PC-3 (cell line): ENCODE measurements at regions not wholly inside any gene's neighbourhood (a gene's known extent, or its start where the extent isn't known, plus 50 kb on each side); places are given as distances from the start of the nearest gene placed in this dataset.

Source experiments
- ATAC-seq: fragments of 200-7000 bp; cut with Tn5 transposase; 2 replicates; pipeline ENCODE4 v1.9.1; 2020; ENCODE audit warnings: mild to moderate bottlenecking, moderate library complexity
- BruUV-seq: library from RNA; stranded (reverse); fragments of 400-500 nt; replicated peaks from 2 replicates; lab custom pipeline; 2021; lab: Mats Ljungman, UMichigan
- CTCF ChIA-PET: fragments of 300-600 bp; sonication (Branson Sonifier 250); formaldehyde crosslinking; loops from one replicate; lab custom pipeline; 2022; ENCODE audit warnings: antibody characterized with exemption; lab: Charles Lee
- POLR2A ChIA-PET: fragments of 300-600 bp; sonication (Branson Sonifier 250); formaldehyde crosslinking; loops from one replicate; lab custom pipeline; 2022; ENCODE audit warnings: antibody characterized with exemption; ENCODE audit not compliant: unreplicated experiment; lab: Charles Lee
- DNase-seq: peaks from one replicate; pipeline ENCODE4 v3.0.0-alpha.2; 2015
- H2AFZ ChIP-seq: fragments of 300-600 bp; sonication (generic); 2 replicates; pipeline ENCODE4 v1.6.0; 2016; ENCODE audit warnings: antibody characterized with exemption, low read length
- H3F3A ChIP-seq: fragments of 300-600 bp; sonication (generic); one replicate; pipeline ENCODE4 v1.6.0; 2017; ENCODE audit warnings: antibody characterized with exemption, low read length, control low read depth, mild to moderate bottlenecking; ENCODE audit not compliant: unreplicated experiment
- H3K27ac ChIP-seq: fragments of 300-600 bp; sonication (generic); 2 replicates; pipeline ENCODE4 v1.5.1; 2016; ENCODE audit warnings: mild to moderate bottlenecking, low read length
- H3K27me3 ChIP-seq: fragments of 300-600 bp; sonication (generic); 2 replicates; pipeline ENCODE4 v1.6.1; 2016; ENCODE audit warnings: low read length, mixed read lengths
- H3K36me3 ChIP-seq: fragments of 300-600 bp; sonication (generic); 2 replicates; pipeline ENCODE4 v1.6.1; 2016; ENCODE audit warnings: low read depth, mixed run types, low read length, mixed read lengths
- H3K4me1 ChIP-seq: fragments of 300-600 bp; sonication (generic); 2 replicates; pipeline ENCODE4 v1.5.1; 2016; ENCODE audit warnings: low read length; ENCODE audit not compliant: insufficient read depth
- H3K4me2 ChIP-seq: fragments of 300-600 bp; sonication (generic); 2 replicates; pipeline ENCODE4 v1.6.0; 2016; ENCODE audit warnings: low read length
- H3K4me3 ChIP-seq: fragments of 300-600 bp; sonication (generic); 2 replicates; pipeline ENCODE4 v1.5.1; 2016; ENCODE audit warnings: mild to moderate bottlenecking, low read length, mixed read lengths
- H3K79me2 ChIP-seq: fragments of 300-600 bp; sonication (generic); 2 replicates; pipeline ENCODE4 v1.6.1; 2017; ENCODE audit warnings: low read length, mixed read lengths
- H3K9ac ChIP-seq: fragments of 300-600 bp; sonication (generic); 2 replicates; pipeline ENCODE4 v1.6.0; 2016; ENCODE audit warnings: mild to moderate bottlenecking, low read length
- H3K9me2 ChIP-seq: fragments of 300-600 bp; sonication (generic); replicated peaks from 2 replicates; pipeline ENCODE4 v1.6.1; 2016; ENCODE audit warnings: mixed run types, low read length, mixed read lengths
- H3K9me3 ChIP-seq: fragments of 300-600 bp; sonication (generic); 2 replicates; pipeline ENCODE4 v1.6.1; 2016; ENCODE audit warnings: low read length, mixed read lengths
- H4K20me1 ChIP-seq: fragments of 300-600 bp; sonication (generic); 2 replicates; pipeline ENCODE4 v1.6.1; 2016; ENCODE audit warnings: low read length, mixed read lengths
- CTCF ChIP-seq: fragments of 300-600 bp; sonication (generic); conservative IDR thresholded peaks from 2 replicates; pipeline ENCODE4 v1.5.1; 2017; ENCODE audit warnings: antibody characterized with exemption, low read depth, mild to moderate bottlenecking, low read length
- EZH2 ChIP-seq: fragments of 300-600 bp; sonication (generic); IDR thresholded peaks from one replicate; pipeline ENCODE4 v1.6.1; 2017; ENCODE audit warnings: antibody characterized with exemption, mild to moderate bottlenecking, low read length; ENCODE audit not compliant: unreplicated experiment
- EZH2phosphoT487 ChIP-seq: fragments of 300-600 bp; sonication (generic); IDR thresholded peaks from 2 replicates; pipeline ENCODE4 v1.6.1; 2018; ENCODE audit warnings: mild to moderate bottlenecking, antibody characterized with exemption, low read length, borderline replicate concordance
- intact Hi-C: fragments of 100-400 bp; cut with micrococcal nuclease; formaldehyde crosslinking; loops from 2 replicates; pipeline ENCODE4 v1.9.0; 2023

- H3K9ac ChIP-seq = no peak overlapping the region
- H3K79me2 ChIP-seq = no peaks in the 10 kb centered on the region
- DNase-seq (peak; percentile 21), ATAC-seq (no peak)
- H3K4me1 ChIP-seq = no peaks in the 10 kb centered on the region
- intact Hi-C loops = no loop called here
- no peaks in the 10 kb centered on the region for H3K9me3 ChIP-seq
- BruUV-seq = no TSS peak
- no peaks in the 10 kb centered on the region for H3K36me3 ChIP-seq
- CTCF ChIA-PET = no interaction called here
- H3F3A ChIP-seq = no peaks in the 10 kb centered on the region
- no peaks in the 10 kb centered on the region for H4K20me1 ChIP-seq
- POLR2A ChIA-PET = no interaction called here
- H3K27ac ChIP-seq = no peak overlapping the region
- no peaks in the 10 kb centered on the region for H3K27me3 ChIP-seq
- H3K4me2 ChIP-seq = no peak overlapping the region
- no peak overlapping the region for H2AFZ ChIP-seq
- no peak for TF ChIP-seq EZH2
- no peak for TF ChIP-seq EZH2phosphoT487
- TF ChIP-seq CTCF = no peak
- no peaks in the 10 kb centered on the region for H3K9me2 ChIP-seq
- H3K4me3 ChIP-seq = no peak overlapping the region
Measured at GRCh38 chr3:152047465-152047864, 174.0 kb downstream of the SUCNR1 start.

- POLR2A ChIA-PET = no interaction called here
- no peak overlapping the region for H3K4me2 ChIP-seq
- H4K20me1 ChIP-seq = no peaks in the 10 kb centered on the region
- H3F3A ChIP-seq = no peaks in the 10 kb centered on the region
- no peaks in the 10 kb centered on the region for H3K79me2 ChIP-seq
- H3K4me3 ChIP-seq = no peak overlapping the region
- no peaks in the 10 kb centered on the region for H3K4me1 ChIP-seq
- no peak for DNase-seq
- H3K9me2 ChIP-seq = no peaks in the 10 kb centered on the region
- H3K9me3 ChIP-seq = no peaks in the 10 kb centered on the region
- no peak overlapping the region for H3K27ac ChIP-seq
- no peaks in the 10 kb centered on the region for H3K27me3 ChIP-seq
- CTCF ChIA-PET = no interaction called here
- ATAC-seq = no peak
- no TSS peak for BruUV-seq
- H2AFZ ChIP-seq = no peak overlapping the region
- TF ChIP-seq EZH2 = no peak
- no peak for TF ChIP-seq CTCF
- no peak for TF ChIP-seq EZH2phosphoT487
- no peaks in the 10 kb centered on the region for H3K36me3 ChIP-seq
- intact Hi-C loops = no loop called here
- H3K9ac ChIP-seq = no peak overlapping the region
Measured at GRCh38 chr3:152048831-152049230, 175.4 kb downstream of the SUCNR1 start.

GRCh38 chr3:152050903-152051302 is 177.5 kb downstream of the SUCNR1 start:
- intact Hi-C loops = no loop called here
- no TSS peak for BruUV-seq
- CTCF ChIA-PET = no interaction called here
- H3K4me2 ChIP-seq = no peak overlapping the region
- no peaks in the 10 kb centered on the region for H3K79me2 ChIP-seq
- no peak overlapping the region for H3K9ac ChIP-seq
- POLR2A ChIA-PET = no interaction called here
- no peaks in the 10 kb centered on the region for H3K4me1 ChIP-seq
- H3K36me3 ChIP-seq = no peaks in the 10 kb centered on the region
- H3K27me3 ChIP-seq = no peaks in the 10 kb centered on the region
- H2AFZ ChIP-seq = no peak overlapping the region
- TF ChIP-seq EZH2phosphoT487 = no peak
- no peak for TF ChIP-seq EZH2
- no peak for TF ChIP-seq CTCF
- ATAC-seq (no peak), DNase-seq (no peak)
- H3K9me3 ChIP-seq = no peaks in the 10 kb centered on the region
- H3K27ac ChIP-seq = no peak overlapping the region
- no peak overlapping the region for H3K4me3 ChIP-seq
- no peaks in the 10 kb centered on the region for H3K9me2 ChIP-seq
- no peaks in the 10 kb centered on the region for H3F3A ChIP-seq
- no peaks in the 10 kb centered on the region for H4K20me1 ChIP-seq
